ENCODE measurements at regions not wholly inside any gene's neighbourhood (a gene's known extent, or its start where the extent isn't known, plus 50 kb on each side); places are given as distances from the start of the nearest gene placed in this dataset.

GRCh38 chr7:32275216-32276009, 205.2 kb upstream of the PDE1C start:
- no peaks in the 10 kb centered on the region for H3K36me3 ChIP-seq
- H3K4me3 ChIP-seq = no peak overlapping the region
- H3K27me3 ChIP-seq (ENCODE audit: low read depth) = peaks cover 23% of the 10 kb centered on the region
- intact Hi-C loops (cut with micrococcal nuclease) = no loop called here
- no peak for TF ChIP-seq CTCF (IDR thresholded peaks at IDR 0.05; ENCODE audit: borderline replicate concordance)
- DNase-seq = no peak
- H3K9me3 ChIP-seq (replicated peaks) = peaks cover 4% of the 10 kb centered on the region
- H3K4me1 ChIP-seq = no peaks in the 10 kb centered on the region
- no peak overlapping the region for H3K27ac ChIP-seq (replicated peaks)

GRCh38 chr7:32273297-32273696, 203.1 kb upstream of the PDE1C start:
- intact Hi-C loops (cut with micrococcal nuclease) = no loop called here
- TF ChIP-seq CTCF (IDR thresholded peaks at IDR 0.05; ENCODE audit: borderline replicate concordance) = no peak
- H3K4me1 ChIP-seq = no peaks in the 10 kb centered on the region
- peaks cover 23% of the 10 kb centered on the region for H3K27me3 ChIP-seq (ENCODE audit: low read depth)
- peaks cover 4% of the 10 kb centered on the region for H3K9me3 ChIP-seq (replicated peaks)
- H3K4me3 ChIP-seq = no peak overlapping the region
- H3K36me3 ChIP-seq = no peaks in the 10 kb centered on the region
- H3K27ac ChIP-seq (replicated peaks) = no peak overlapping the region
- DNase-seq = no peak

- Histone ChIP-seq H3K27me3 (ENCODE audit: low read depth) (peaks cover 19% of the 10 kb centered on the region), H3K9me3 (replicated peaks) (no peaks in the 10 kb centered on the region), H3K4me1 (peaks cover 19% of the 10 kb centered on the region), H3K27ac (replicated peaks) (no peak overlapping the region), H3K36me3 (no peaks in the 10 kb centered on the region), H3K4me3 (no peak overlapping the region)
- TF ChIP-seq CTCF (IDR thresholded peaks at IDR 0.05; ENCODE audit: borderline replicate concordance) = no peak
- intact Hi-C loops (cut with micrococcal nuclease) = no loop called here
- no peak for DNase-seq
Observed at GRCh38 chr7:32266932-32267475, 196.8 kb upstream of the PDE1C start.

- no peak for TF ChIP-seq CTCF (IDR thresholded peaks at IDR 0.05; ENCODE audit: borderline replicate concordance)
- no peaks in the 10 kb centered on the region for H3K36me3 ChIP-seq
- intact Hi-C loops (cut with micrococcal nuclease) = no loop called here
- no peaks in the 10 kb centered on the region for H3K9me3 ChIP-seq (replicated peaks)
- peaks cover 18% of the 10 kb centered on the region for H3K27me3 ChIP-seq (ENCODE audit: low read depth)
- H3K4me1 ChIP-seq = peaks cover 24% of the 10 kb centered on the region
- H3K4me3 ChIP-seq = no peak overlapping the region
- DNase-seq = no peak
- H3K27ac ChIP-seq (replicated peaks) = peak overlapping the region; percentile 55
Observed at GRCh38 chr7:32264702-32265284, 194.6 kb upstream of the PDE1C start.

- no peak for TF ChIP-seq CTCF (IDR thresholded peaks at IDR 0.05; ENCODE audit: borderline replicate concordance)
- no peak for DNase-seq
- Histone ChIP-seq H3K9me3 (replicated peaks) (no peaks in the 10 kb centered on the region), H3K36me3 (no peaks in the 10 kb centered on the region), H3K4me1 (peaks cover 34% of the 10 kb centered on the region), H3K27me3 (ENCODE audit: low read depth) (peaks cover 18% of the 10 kb centered on the region), H3K27ac (replicated peaks) (no peak overlapping the region), H3K4me3 (no peak overlapping the region)
- intact Hi-C loops (cut with micrococcal nuclease) = no loop called here
Observed at GRCh38 chr7:32263611-32264010, 193.4 kb upstream of the PDE1C start.
